Dedifferentiated amniotic fluid mesenchymal stem cell (primary cell): ENCODE measurements at regions not wholly inside any gene's neighbourhood (a gene's known extent, or its start where the extent isn't known, plus 50 kb on each side); places are given as distances from the start of the nearest gene placed in this dataset.
"Not testable (repeated sequence)": the region's sequence is repeated elsewhere in the genome, so short reads cannot be mapped to it uniquely, and the experiment has no call there.

Experiments
- DNase-seq: peaks from one replicate; pipeline ENCODE4 v3.0.0-alpha.2; 2016; ENCODE audit errors: extremely low spot score

DNA sequence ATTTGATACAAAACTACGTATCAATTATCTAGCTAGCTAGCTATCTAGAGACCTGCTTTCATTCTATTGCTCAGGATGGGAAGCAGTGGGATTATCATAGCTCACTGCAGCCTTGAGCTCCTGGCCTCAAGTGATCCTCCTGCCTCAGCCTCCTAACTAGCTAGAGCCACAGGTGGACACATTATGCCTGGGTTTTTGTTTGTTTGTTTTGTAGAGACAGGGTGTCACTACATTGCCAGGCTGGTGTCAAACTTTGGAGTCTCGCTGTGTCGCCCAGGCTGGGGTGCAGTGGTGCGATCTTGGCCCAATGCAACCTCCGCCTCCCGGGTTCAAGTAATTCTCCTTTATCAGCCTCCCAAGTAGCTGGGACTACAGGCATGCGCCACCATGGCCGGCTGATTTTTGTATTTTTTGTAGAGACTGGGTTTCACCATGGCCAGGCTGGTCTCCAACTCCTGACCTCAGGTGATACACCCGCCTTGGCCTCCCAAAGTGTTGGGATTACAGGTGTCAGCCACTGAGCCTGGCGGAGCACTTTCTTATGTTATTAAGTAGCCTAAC, 122.5 kb upstream of the FBXO28 start:
- not testable (repeated sequence) for DNase-seq

DNA sequence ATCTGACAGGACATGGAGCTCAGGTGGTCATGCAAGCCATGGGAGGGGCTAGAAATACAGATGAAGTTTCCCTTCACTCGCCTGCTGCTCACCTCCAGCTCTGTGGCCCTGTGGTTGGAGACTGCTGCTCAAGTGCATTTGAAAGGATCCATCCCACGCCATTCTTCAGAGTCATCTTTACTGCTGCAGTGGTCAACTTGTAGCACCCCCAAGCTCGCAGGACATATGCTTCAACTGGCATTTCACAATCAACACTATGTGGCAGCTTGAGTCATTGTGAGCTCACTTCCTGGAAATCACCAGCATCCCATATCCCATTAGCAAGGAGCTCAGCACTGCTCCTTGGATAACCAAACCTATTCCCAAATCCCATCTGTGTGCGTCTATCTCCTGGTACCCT, 116.2 kb upstream of the TP53BP2 start:
- not testable (repeated sequence) for DNase-seq

DNA sequence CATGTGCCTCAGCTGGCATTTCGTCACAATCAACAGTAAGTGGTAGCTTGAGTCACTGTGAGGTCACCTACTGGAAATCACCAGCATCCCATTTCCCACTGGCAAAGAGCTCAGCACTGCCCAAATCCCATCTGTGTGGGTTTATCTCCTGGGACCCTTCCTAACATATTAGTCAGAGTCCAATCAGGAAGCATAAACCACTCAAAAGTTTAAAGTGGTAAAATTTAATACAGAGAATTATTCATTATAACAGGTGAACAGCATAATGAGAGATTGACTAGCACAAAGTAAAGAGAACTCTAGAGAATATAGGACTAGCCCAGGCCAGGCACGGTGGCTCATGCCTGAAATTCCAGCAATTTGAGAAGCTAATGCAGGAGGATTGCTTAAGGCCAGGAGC, 107.1 kb upstream of the TP53BP2 start:
- DNase-seq: not testable (repeated sequence)

DNA sequence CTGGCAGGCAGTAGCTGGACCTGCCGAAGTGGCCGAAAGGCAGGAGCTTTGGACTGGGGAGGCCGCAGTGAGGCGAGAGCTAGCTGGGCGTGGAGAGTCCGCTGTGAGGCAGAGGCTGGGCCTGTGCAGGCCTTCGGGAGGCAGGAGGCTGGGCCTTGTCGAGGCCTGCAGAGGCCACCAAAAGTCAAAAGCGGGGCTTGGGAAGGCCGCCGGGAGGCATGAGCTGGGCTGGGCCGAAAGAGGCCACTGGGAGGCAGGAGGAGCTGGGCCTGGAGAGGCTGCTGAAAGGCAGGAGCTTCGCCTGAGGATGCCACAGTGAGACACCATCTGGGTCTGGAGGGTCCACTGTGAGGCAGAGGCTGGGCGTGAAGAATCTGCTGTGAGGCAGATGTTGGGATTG, 105.8 kb upstream of the TP53BP2 start:
- DNase-seq: not testable (repeated sequence)

DNA sequence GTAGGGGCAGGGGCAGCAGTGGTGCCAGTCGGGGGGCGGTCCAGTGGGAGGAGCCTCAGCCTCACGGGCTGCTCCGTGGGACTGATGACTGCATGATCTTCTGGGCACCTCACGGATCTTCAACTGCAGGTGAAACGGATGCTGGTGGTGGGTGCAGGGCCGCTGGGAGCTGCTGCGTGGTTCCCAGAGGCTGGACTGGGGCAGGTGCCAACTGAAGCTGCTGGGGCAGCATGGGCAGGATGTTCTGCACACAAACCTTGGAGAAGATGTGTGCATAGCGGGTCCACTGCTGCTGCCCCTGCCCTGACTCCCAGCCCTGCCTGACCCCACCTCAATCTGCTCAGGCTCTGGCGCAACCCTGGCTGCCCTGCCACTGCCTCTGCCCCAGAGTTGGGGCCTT, 104.2 kb upstream of the TP53BP2 start:
- DNase-seq: not testable (repeated sequence)

DNA sequence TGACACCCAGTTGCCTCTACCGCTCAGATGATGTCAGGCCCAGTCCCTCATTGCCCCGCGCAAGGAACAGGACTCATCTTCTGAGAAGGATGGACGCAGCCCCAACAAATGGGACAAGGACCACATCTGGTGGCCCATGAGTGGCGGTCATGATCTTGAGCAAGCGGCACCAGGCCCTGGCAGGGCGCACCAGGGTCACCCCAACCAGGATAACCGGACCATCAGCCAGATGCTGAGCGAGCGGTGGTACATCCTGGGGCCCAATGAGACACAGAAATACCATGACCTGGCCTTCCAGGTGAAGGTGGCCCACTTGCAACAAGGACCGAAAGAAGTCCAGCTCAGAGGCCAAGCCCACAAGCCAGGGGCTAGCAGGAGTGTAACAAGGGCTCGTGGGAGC, 102.3 kb upstream of the TP53BP2 start:
- not testable (repeated sequence) for DNase-seq

DNA sequence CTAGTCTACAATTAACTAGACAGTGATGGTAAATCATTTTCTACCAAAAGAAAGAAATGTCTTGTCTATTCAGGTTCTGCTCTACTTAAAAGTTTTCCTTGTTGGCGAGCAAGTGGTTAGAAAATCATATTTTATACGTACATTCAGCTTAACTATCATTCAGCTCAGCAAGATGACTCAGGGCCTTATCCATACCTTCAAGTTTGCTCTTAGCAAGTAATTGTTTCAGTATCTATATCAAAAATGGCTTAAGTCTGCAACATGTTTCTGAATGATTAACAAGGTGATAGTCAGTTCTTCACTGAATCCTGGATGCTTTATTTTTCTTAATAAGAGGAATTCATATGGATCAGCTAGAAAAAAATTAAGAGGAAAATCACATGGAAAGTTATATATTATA, 90.8 kb upstream of the TP53BP2 start:
- DNase-seq: not testable (repeated sequence)

DNA sequence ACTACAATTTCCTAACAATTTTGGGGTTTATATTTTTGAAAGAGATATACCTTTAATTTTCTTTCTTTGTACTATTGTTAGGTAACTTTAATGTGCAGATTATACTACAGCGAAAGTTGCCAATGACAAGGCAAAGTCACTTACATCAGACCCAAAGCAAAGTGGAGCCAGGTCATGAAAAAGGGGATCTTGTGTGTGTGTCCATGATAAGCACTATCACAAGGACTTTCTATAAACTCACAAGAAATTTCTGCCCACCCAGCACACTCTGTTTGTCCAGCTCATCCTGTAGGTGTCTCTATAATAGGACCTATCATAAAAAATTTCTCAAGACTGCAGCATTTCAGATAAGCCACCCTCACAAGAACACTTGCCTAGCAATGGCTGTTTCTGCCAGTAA, 85.7 kb upstream of the TP53BP2 start:
- not testable (repeated sequence) for DNase-seq

DNA sequence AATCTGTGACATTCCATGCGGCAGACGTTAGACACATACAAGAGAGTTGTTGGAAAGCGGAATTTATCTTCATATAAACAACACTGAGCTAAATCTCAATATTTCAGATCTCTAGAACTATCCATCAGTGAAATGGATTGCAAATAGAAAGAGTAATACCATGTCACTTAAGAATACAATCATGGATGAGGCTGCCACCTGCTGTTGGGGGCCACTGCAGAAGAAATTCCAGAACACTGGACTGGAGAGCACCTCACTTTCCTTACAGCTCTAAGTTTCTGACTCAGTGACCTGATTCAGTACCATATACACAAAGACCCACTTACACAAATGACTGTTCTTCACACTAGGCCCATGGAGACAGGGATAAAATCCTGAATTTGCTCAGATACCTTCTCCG, 75.1 kb upstream of the TP53BP2 start:
- DNase-seq: not testable (repeated sequence)

DNA sequence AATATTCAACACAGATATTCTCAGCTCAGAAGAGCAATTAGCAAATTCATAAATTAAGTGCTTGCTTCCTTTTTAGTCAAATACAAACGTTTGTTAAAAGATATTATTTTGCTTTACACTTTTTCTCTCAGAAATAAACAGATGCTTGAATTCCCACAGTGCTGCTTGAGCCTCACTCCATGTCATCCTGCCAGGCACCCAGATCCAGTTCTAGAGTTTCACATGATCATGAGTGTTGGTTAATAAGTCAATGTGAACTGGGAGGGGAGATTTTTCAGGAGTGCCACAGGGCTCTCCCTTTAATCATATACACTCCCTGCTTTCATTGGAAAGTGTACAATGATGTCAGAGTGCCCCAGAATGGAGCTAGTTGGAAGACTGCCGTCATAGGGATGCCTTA, 69.7 kb upstream of the TP53BP2 start:
- not testable (repeated sequence) for DNase-seq

DNA sequence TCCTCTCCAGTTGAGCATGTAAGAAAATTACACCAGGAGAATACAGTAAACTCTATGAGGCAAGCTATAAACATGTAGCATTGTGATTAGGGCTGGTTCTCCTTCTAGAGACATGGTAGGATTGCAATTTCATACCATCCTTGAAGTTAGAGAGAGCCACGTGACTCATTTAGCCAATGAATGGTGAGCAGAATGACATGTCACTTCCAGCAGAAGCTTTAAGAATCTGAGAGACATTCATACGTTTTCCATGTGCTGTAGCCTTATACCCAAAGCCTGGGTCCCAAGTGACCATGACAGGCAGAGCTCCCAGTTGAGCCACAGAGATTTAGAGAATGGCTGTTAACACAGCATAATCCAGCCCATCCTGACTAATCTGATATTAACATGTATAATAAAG, 68.0 kb upstream of the TP53BP2 start:
- not testable (repeated sequence) for DNase-seq

DNA sequence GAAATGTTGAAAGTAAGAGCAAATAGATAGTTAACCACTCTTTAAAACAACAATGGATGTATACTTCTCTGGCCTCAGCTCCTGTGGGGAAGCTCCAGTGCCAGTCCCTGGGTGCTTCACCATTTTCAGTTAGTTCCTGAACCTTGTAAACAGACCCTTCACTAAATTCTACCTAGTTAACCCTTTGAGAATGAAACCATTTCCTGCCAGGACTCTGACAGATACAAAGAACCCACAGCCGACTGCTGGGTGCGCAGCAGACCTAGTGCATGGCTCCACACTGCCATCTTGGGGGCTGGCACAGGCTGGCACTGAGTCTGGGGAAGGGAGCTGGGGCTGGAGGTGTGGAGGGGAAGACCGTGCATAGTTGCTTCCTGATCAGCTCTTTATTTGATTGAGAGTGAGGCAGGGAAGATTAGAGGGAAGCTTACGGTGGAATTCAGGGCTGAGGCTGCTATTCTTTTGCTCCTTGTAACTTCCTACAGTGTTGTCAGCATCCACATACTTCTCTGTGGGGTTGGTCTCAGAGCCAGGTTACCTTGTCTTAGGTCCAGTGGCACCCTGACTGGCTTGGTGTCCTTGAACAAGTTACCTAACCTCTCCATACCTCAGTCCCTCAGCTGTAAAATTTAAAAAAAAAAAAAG, 62.3 kb upstream of the TP53BP2 start:
- not testable (repeated sequence) for DNase-seq

DNA sequence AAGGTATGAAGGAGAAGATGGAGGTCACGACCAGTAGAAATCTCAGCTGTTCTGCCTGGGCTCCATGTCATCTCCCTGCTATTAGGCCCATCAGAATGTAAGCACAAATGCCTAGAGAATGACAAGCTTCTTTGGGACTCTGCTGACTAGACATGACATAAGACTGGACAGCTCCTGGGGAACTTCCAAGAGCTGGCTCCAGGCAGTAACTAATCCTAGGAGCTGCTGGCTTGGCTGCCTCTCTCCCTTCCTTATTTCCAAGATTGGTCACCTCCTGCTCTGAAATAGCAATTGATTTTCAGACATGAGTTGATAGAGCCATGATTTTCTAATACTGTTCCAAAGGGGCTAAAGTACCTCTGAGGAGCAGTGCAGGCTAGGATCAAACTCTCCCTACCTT, 57.5 kb upstream of the TP53BP2 start:
- not testable (repeated sequence) for DNase-seq

DNA sequence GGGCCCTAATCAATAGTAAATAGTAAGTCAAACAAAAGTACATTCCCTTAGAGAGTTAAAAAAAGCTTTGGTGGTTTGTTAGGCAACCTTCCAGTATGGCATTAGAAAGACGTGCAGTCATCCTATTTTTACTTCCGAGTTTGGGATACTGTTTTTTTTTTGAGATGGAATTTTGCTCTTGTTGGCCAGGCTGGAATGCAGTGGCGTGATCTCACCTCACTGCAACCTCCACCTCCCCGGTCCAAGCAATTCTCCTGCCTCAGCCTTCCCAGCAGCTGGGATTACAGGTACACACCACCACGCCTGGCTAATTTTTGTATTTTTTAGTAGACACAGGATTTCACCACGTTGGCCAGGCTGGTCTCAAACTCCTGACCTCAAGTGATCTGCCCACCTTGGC, 54.0 kb upstream of the TP53BP2 start:
- not testable (repeated sequence) for DNase-seq

DNA sequence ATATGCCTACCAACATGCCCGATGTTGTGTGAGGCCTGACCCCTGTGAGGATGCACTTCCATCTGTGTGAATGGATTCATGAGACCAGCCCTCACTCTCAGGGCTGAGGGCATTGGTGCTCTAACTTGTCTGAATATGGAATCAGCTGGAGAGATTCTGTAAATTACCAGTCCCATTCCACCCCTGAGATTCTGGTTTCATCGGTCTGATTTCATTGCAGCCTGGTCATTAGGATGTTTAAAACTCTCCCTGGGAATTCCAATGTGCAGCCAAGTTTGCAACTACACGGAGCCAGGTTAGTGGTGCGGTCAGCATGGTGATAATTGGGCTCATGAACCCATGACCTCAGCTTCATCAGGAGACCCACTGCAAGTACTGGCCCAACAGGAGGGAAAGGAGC, 51.4 kb upstream of the TP53BP2 start:
- DNase-seq: not testable (repeated sequence)

DNA sequence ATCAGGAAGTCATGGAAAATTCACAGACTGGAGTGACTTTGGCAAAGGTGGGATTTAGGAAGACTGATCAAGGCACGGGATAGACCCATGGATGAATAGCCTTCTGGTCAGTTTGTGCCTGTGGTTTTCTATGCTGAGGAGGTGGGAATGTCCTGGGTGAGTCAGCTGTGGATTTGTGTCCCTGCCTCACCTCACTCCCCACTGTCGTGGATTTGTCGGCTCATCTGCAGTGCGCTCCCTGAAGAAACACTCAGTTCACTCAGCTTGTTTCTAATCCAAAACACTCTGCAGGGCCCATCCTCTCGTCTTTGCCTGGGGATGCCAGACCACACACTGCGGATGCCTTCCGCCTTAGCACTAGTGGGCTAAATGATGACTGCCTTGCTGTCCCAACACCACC, 50.2 kb upstream of the TP53BP2 start:
- not testable (repeated sequence) for DNase-seq
